ENCODE measurements at regions not wholly inside any gene's neighbourhood (a gene's known extent, or its start where the extent isn't known, plus 50 kb on each side); places are given as distances from the start of the nearest gene placed in this dataset.

DNA sequence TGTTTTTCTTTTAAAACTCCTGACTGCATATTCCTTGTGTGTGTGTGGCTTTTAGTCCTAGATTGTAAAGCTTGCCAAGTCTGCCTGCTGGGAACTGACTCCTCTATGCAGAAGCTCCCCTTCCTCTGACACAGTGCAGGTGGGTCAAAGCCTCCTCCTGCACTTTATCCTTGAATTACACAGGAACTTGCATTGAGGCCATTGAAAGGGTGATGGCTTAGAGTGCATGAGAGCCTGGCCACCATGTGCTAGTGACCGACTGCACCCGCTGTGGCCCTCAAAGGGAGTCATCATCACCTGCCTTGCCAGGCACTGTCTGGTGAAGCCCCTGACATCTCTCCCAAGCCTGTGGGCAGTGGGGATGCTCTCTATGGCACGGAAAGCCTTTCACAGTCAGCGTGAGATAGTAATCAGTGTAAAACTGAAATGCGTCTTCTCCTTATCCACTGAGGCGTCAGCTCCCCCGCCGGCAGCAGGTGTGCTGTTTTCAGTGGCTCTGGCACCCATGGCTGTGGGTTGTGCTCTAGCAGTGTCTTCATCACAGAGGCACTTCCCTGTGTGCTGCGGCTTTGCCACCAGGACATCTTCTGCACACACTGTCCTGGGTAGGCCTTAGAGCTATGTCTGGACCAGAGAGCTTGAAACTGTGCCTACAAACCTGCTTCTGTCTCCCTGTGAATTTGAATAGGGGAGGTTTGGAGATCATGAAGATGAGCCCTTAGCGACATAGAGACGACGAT lies 87.9 kb downstream of the THBS2 start:
- Mint-ChIP-seq H3K27me3 (no peaks in the 10 kb centered on the region), H3K4me1 (ENCODE audit: low read depth) (peaks cover 6% of the 10 kb centered on the region), H3K36me3 (ENCODE audit: low read depth) (no peaks in the 10 kb centered on the region), H3K27ac (no peak overlapping the region), H3K9me3 (no peaks in the 10 kb centered on the region), H3K4me3 (no peak overlapping the region)

DNA sequence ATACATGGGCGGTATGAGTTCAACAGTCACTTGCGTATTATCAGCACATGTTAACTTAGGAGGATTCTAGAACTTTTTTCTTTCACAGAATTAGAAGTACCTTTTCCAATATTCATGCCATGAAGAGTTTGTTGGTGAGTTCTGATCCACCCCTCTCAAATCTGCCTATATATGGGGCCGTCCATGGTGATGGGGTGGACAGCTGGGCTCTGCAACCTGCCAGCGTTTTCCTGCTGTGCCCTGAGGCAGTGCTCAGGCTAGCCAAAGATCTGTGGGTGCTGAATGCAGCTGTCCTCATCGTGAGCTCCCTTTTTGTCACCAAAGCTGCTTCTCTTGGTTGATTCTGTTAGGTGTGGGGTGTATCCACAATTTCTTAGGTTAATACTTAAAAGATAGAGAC lies 88.7 kb downstream of the THBS2 start:
- H3K9me3 Mint-ChIP-seq, result no peaks in the 10 kb centered on the region
- H3K36me3 Mint-ChIP-seq (ENCODE audit: low read depth), result no peaks in the 10 kb centered on the region
- H3K27me3 Mint-ChIP-seq, result no peaks in the 10 kb centered on the region
- H3K4me1 Mint-ChIP-seq (ENCODE audit: low read depth), result peaks cover 6% of the 10 kb centered on the region
- H3K27ac Mint-ChIP-seq, result no peak overlapping the region
- H3K4me3 Mint-ChIP-seq, result no peak overlapping the region

DNA sequence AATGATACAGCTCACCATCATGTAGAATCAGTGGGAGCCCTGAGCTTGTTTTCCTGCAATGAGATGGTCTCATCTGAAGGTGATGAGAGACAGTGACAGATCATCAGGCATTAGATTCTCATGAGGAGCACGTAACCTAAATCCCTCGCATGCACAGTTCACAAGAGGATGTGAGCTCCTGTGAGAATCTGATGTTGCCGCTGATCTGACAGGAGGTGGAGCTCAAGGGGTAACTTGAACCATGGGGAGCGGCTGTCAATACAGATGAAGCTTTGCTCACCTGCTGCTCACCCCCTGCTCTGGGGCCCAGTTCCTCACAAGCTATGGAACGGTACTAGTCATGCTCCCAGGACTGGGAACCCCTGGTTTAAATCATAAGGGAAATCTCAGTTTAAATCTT lies 89.2 kb downstream of the THBS2 start:
- H3K9me3 Mint-ChIP-seq, result no peaks in the 10 kb centered on the region
- no peaks in the 10 kb centered on the region for H3K27me3 Mint-ChIP-seq
- H3K4me3 Mint-ChIP-seq, result no peak overlapping the region
- no peaks in the 10 kb centered on the region for H3K36me3 Mint-ChIP-seq (ENCODE audit: low read depth)
- H3K27ac Mint-ChIP-seq, result no peak overlapping the region
- H3K4me1 Mint-ChIP-seq (ENCODE audit: low read depth), result peaks cover 6% of the 10 kb centered on the region

DNA sequence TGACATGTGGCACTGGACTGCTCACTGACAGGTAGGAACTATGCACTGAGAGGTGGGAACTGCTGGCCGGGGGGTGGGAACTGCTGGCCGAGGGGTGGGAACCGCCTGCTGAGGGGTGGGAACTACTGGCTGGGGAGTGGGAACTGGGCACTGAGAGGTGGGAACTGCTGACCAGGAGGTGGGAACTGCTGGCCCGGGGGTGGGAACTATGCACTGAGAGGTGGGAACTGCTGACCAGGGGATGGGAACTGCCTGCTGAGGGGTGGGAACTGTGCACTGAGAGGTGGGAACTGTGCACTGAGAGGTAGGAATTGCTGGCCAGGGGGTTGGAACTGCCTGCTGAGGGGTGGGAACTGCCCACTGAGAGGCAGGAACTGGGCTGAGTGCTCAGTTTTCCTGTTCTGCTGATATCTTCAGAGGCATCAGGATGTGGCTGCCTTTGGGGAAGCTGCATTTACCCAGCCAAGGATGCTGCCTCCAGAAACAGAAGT lies 90.2 kb downstream of the THBS2 start:
- H3K9me3 Mint-ChIP-seq, result no peaks in the 10 kb centered on the region
- H3K27ac Mint-ChIP-seq, result no peak overlapping the region
- peaks cover 6% of the 10 kb centered on the region for H3K4me1 Mint-ChIP-seq (ENCODE audit: low read depth)
- H3K4me3 Mint-ChIP-seq, result no peak overlapping the region
- no peaks in the 10 kb centered on the region for H3K27me3 Mint-ChIP-seq
- no peaks in the 10 kb centered on the region for H3K36me3 Mint-ChIP-seq (ENCODE audit: low read depth)

DNA sequence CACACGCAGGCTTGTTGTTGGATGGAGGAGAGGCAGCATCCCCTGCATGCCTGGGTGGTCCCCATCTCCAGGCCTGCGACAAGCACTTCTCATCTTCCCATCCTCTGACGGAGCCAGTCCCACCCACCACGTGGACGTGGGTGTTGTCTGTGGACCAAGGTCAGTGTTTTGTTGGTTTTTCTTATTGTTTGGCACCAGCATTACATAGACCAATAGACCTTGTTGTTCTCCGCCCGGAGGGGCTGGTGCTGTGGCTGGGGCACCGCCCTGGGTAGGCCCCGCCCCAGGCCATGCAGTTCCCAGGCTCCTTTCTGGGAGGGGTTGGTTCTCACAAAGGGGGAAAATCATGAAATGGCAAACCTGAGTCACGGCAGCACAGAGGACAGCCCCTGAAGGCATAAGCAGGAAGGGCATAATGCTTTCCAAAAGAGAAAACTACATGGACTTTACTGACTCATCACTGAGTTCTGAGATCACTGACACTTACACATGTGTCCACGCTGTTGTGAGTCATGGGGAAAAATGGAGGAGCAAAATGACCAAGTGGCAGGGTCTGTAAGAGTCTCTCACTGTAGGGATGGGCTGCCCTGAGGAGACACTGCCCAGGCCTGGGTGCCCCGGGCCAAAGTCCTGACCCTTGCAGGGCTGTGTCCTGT lies 90.8 kb downstream of the THBS2 start:
- no peaks in the 10 kb centered on the region for H3K36me3 Mint-ChIP-seq (ENCODE audit: low read depth)
- H3K9me3 Mint-ChIP-seq, result no peaks in the 10 kb centered on the region
- H3K4me3 Mint-ChIP-seq, result no peak overlapping the region
- H3K27ac Mint-ChIP-seq, result no peak overlapping the region
- H3K27me3 Mint-ChIP-seq, result no peaks in the 10 kb centered on the region
- H3K4me1 Mint-ChIP-seq (ENCODE audit: low read depth), result peaks cover 6% of the 10 kb centered on the region

DNA sequence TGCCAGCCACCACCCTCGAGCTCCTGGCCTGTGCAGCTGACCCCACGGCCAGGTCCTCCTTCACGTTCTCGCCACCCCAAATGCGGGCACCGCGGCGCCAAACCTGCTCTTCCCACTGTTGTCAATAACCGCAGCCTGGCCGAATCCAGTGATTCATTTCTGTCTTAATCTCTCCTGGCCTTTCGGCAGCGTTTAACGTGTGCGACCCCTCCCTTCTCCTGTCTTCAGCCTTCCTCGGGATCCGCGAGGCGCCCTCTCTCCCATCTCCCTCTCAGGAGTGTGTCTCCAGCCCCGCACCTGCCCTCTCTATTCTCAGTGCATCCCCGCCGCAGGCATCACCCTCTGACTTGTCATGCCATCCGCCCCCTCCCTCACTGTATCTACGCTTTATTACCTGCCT lies 91.4 kb downstream of the THBS2 start:
- no peaks in the 10 kb centered on the region for H3K9me3 Mint-ChIP-seq
- peaks cover 6% of the 10 kb centered on the region for H3K4me1 Mint-ChIP-seq (ENCODE audit: low read depth)
- H3K36me3 Mint-ChIP-seq (ENCODE audit: low read depth), result no peaks in the 10 kb centered on the region
- H3K27ac Mint-ChIP-seq, result no peak overlapping the region
- H3K4me3 Mint-ChIP-seq, result no peak overlapping the region
- H3K27me3 Mint-ChIP-seq, result no peaks in the 10 kb centered on the region

DNA sequence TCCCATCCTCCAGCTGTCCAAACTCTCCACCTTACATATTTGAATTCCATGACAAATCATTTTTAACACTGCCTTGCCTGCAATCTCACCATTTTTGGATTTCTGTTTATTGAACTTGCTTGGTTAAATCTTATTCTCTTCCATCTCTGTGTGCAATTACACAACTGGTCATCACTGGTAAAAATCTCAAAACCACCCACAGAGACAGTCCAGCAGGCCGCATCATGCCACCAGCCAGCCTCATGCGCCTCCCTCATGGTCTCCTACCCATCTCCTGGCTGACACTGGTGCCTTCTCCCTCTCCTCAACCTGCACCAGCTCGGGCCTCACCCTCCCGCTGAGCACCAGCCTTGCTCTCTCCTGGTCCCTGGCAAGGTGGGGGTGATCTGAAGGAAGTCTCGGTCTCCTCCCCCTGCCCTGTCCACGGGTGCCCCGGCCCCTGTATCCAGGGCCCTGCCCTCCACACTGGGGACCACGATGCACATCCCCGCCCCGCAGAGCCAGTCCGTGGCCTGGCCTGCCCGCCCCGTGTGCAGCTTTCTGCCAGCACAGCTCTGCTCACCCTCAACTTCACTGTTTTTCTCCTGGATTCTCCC lies 92.0 kb downstream of the THBS2 start:
- H3K27me3 Mint-ChIP-seq, result no peaks in the 10 kb centered on the region
- no peak overlapping the region for H3K4me3 Mint-ChIP-seq
- no peaks in the 10 kb centered on the region for H3K9me3 Mint-ChIP-seq
- no peaks in the 10 kb centered on the region for H3K36me3 Mint-ChIP-seq (ENCODE audit: low read depth)
- no peak overlapping the region for H3K27ac Mint-ChIP-seq
- H3K4me1 Mint-ChIP-seq (ENCODE audit: low read depth), result peaks cover 6% of the 10 kb centered on the region

DNA sequence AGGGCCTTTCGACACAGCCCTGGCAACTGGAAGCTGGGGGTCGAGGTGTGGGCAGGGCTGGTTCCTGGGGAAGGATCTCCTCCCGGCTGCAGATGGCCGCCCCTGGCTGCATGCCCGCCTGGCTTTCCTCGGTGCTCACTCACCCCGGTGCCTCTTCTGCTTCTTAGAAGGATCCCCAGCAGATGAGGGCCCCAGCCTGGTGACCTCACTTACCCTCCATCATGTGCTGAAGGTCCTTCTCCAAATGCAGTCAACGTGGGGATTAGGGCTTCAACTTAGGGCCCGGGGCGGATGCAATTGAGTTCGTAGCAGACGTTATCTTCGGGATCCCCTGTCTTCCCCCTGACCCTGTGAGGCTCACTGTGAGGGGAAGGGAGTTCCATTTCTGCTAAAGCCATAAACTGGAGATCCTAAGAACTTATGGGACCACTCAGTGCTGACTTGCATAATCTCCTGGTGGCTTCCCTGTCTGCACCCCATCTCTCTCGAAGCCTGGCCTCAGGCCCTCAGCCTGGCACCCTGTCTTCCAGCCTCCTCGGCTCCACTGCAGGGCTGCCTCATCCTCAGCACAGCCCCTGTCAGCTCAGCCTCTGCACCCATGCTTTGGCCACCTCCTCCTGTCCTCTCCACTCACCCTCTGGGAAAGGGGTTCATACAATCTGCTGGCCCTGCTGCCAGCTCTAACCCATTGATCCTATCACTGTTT lies 92.6 kb downstream of the THBS2 start:
- Mint-ChIP-seq H3K4me3 (no peak overlapping the region), H3K4me1 (ENCODE audit: low read depth) (peaks cover 6% of the 10 kb centered on the region), H3K36me3 (ENCODE audit: low read depth) (no peaks in the 10 kb centered on the region), H3K27ac (no peak overlapping the region), H3K9me3 (no peaks in the 10 kb centered on the region), H3K27me3 (peaks cover 3% of the 10 kb centered on the region)

DNA sequence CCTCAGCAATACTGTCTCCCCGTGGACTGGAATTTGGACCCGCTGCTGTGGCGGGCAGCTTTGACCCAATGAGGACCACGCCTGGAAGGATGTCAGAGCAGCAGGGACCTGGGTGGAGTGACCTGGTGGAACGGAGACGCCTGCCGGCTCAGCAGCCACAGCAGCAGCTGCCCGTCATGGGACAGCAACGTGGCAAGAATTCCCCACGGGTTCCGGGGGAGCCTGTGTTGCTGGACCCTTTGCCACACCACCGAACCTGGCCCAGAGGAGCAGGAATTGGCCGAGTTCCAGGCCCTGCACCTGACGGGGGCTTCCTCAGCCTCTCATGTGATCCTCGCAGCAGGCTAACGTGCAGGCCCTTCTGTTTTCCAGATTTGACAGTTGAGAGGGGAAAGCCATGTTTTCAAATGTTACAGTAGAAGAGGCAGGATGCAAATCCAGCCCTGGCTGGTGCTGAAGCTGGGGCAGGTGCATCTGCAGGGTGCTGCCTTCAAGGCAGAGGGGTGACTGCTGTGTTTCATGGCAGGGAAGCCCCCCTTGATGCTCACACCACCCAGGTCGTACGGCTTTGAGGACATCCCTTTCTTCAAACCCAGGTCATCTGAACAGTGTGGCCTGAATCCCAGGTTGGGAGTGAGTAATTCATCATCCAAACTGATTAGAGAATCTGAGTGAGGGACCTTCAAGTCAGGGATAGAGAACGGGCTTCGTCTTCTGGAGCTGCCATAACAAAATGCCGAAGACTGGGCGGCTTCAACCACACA lies 93.4 kb downstream of the THBS2 start:
- H3K27me3 Mint-ChIP-seq, result peaks cover 6% of the 10 kb centered on the region

DNA sequence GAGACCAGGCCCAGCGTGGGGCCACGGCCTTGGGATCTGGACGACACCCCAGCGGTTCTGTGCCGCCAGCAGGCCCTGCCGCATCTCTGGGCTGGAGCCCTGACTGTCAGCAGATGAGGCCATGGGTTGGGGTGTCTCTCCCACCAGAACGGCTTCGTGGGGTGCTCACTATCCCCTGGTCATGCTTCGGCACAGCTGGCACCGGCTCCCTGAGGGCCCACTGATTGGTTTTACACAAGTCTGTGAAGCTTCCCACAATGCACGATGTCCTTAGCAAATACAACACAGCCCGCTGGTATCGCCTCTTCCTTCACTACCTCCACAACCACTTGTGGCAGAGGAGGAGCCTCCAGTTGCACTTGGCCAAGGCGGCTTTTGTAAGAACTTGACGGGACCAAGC lies 94.3 kb downstream of the THBS2 start:
- Mint-ChIP-seq H3K9me3 (no peaks in the 10 kb centered on the region), H3K27me3 (peaks cover 6% of the 10 kb centered on the region), H3K4me3 (no peak overlapping the region), H3K4me1 (ENCODE audit: low read depth) (peaks cover 6% of the 10 kb centered on the region), H3K27ac (no peak overlapping the region), H3K36me3 (ENCODE audit: low read depth) (no peaks in the 10 kb centered on the region)

More for the DNA sequence above, 93.4 kb downstream of the THBS2 start:
- H3K36me3 Mint-ChIP-seq (ENCODE audit: low read depth), result no peaks in the 10 kb centered on the region
- H3K27ac Mint-ChIP-seq, result no peak overlapping the region
- H3K4me3 Mint-ChIP-seq, result no peak overlapping the region
- H3K9me3 Mint-ChIP-seq, result no peaks in the 10 kb centered on the region
- peaks cover 6% of the 10 kb centered on the region for H3K4me1 Mint-ChIP-seq (ENCODE audit: low read depth)

DNA sequence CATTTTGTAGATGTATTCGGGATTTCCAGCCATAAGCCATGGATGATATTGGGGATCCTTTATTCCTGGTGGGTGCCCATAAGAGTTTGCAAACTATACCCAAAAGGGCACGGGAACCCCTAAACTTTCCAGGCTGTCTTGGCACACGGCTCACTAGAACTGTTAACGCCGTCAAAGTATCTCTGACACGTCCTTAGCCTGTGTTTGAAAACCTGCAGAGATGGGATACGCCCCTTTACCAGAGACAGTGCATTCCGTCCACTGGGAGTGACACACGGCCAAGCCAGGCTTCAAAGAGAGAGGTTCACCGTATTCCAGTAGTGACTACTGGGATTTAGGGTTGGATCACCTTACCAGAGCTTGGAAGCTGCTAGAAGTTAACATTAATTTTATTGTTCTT lies 95.0 kb downstream of the THBS2 start:
- Mint-ChIP-seq H3K4me3 (no peak overlapping the region), H3K27me3 (peaks cover 6% of the 10 kb centered on the region), H3K9me3 (no peaks in the 10 kb centered on the region), H3K4me1 (ENCODE audit: low read depth) (peaks cover 6% of the 10 kb centered on the region), H3K27ac (no peak overlapping the region), H3K36me3 (ENCODE audit: low read depth) (no peaks in the 10 kb centered on the region)

DNA sequence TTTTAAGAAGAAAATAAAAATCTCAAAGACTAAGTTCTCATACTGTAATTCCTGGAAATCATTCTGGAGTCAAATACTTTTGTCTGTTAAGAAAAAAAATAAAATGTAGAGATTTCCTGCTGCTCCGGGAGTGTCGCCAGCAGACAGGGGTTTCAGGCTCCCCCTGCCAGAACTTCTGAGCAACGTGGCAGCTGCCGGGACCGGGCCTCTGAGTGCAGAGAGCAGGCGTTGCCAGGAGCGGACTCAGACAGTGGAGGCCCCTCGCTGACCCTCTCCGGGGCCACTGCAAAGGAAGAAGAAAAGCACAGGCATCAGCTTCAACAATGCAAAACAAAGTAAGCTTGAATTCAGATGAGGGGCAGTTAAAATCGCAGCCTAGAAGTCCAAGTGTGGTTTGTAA lies 95.5 kb downstream of the THBS2 start:
- H3K4me3 Mint-ChIP-seq, result no peak overlapping the region
- no peaks in the 10 kb centered on the region for H3K9me3 Mint-ChIP-seq
- peaks cover 4% of the 10 kb centered on the region for H3K4me1 Mint-ChIP-seq (ENCODE audit: low read depth)
- peaks cover 10% of the 10 kb centered on the region for H3K27me3 Mint-ChIP-seq
- H3K36me3 Mint-ChIP-seq (ENCODE audit: low read depth), result no peaks in the 10 kb centered on the region
- no peak overlapping the region for H3K27ac Mint-ChIP-seq

DNA sequence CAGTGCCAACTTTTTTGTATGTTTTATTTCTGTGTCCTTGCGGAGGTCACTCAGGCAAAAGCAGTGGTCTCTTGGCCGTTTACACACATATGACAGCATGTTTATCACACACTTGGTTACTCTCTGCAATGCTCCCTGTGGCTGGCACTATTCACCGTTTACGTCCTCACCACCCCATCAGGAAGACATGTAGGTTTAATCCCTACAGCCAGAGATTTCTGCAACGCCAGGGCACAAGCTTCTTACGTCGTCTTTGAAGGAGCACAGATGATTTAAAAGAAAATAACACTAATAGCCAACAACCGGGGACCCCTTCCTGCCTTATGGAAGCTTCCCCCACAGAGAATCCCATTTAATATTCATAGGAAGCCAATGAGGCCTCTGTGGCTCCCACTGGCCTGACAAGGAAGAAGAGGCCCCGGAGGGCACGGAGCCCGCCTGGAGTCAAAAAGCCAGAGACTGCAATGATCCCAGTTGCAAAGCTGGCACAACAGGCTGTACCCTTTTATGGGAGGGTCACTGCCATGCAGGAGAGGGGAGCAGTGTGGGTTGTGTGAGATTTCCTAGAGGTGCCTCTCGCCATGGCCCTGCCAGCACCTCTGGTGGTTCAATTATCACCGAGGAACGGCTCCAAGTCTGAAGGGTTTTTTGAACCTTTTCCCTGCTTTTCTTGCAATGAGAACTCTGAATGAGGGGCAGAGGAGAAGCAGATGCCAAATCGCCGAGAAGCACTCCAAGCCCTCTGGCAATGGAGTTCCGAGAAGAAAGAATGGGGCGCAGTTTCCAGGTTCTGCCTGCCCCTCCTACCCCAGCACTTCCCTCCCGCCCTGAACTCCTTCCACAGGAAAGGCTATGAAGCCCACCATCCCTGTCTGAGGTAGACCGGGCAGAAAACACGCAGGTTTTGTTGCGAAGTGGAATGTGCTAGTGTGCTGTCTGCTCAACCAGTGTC lies 96.2 kb downstream of the THBS2 start:
- Mint-ChIP-seq H3K27ac (no peak overlapping the region), H3K4me1 (ENCODE audit: low read depth) (no peaks in the 10 kb centered on the region)

DNA sequence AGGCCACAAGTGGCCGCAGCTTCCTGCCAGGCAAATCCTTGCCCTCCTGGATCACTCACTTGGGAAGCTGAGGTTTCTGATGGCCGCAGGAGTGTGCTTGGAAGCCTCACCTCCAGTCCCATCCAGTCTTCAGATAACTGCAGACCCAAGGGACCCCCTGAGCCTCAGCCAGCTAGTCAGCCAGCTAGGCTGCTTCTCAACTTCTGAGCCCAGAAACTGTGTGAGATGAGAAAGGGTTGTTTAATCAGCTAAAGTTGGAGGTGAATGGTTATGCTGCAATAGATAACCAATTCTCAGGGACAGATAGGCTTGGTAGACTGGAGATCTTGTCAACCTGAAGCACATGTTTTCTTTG lies 96.9 kb downstream of the THBS2 start:
- no peaks in the 10 kb centered on the region for H3K36me3 Mint-ChIP-seq (ENCODE audit: low read depth)
- H3K9me3 Mint-ChIP-seq, result no peaks in the 10 kb centered on the region
- H3K27me3 Mint-ChIP-seq, result peaks cover 10% of the 10 kb centered on the region
- H3K27ac Mint-ChIP-seq, result no peak overlapping the region
- no peak overlapping the region for H3K4me3 Mint-ChIP-seq
- no peaks in the 10 kb centered on the region for H3K4me1 Mint-ChIP-seq (ENCODE audit: low read depth)

More for the DNA sequence above, 96.2 kb downstream of the THBS2 start:
- H3K36me3 Mint-ChIP-seq (ENCODE audit: low read depth), result no peaks in the 10 kb centered on the region
- peaks cover 10% of the 10 kb centered on the region for H3K27me3 Mint-ChIP-seq
- H3K4me3 Mint-ChIP-seq, result no peak overlapping the region
- H3K9me3 Mint-ChIP-seq, result no peaks in the 10 kb centered on the region
